ENCODE measurements at regions not wholly inside any gene's neighbourhood (a gene's known extent, or its start where the extent isn't known, plus 50 kb on each side); places are given as distances from the start of the nearest gene placed in this dataset.

- DNase-seq = no peak
- Mint-ChIP-seq H3K4me3 (no peak overlapping the region), H3K27ac (no peak overlapping the region), H3K4me1 (no peaks in the 10 kb centered on the region), H3K36me3 (no peaks in the 10 kb centered on the region), H3K27me3 (ENCODE audit: low read depth in 3 of 3) (peaks cover 0 to 2% (median 0%) of the 10 kb centered on the region in 3 donors), H3K9me3 (no peaks in the 10 kb centered on the region)
- Histone ChIP-seq H3K27me3 (ENCODE audit: control insufficient read depth in 2 of 2, insufficient read depth in 2 of 2, low read length in 2 of 2) (no peaks in the 10 kb centered on the region), H3K79me2 (ENCODE audit: insufficient read depth, low read length) (no peaks in the 10 kb centered on the region), H3K27ac (ENCODE audit: low read depth in 1 of 2, low read length in 2 of 2) (no peak overlapping the region), H3K4me2 (replicated peaks; ENCODE audit: extremely low read depth, low read length, poor library complexity, severe bottlenecking) (no peak overlapping the region), H4K20me1 (ENCODE audit: insufficient read depth, low read length) (no peaks in the 10 kb centered on the region), H3K9ac (ENCODE audit: insufficient read depth, low read length, poor library complexity, severe bottlenecking) (no peak overlapping the region), H3K9me3 (replicated peaks in 1 of 2; ENCODE audit: control insufficient read depth in 1 of 2, insufficient read depth in 1 of 2, low read length in 2 of 2) (no peaks in the 10 kb centered on the region), H2AFZ (ENCODE audit: insufficient read depth, low read depth, low read length, poor library complexity, severe bottlenecking) (no peak overlapping the region), H3K36me3 (replicated peaks in 1 of 2; ENCODE audit: control insufficient read depth in 1 of 2, insufficient read depth in 2 of 2, low read length in 2 of 2) (no peaks in the 10 kb centered on the region), H3K4me1 (ENCODE audit: control insufficient read depth in 1 of 2, insufficient read depth in 2 of 2, low read length in 2 of 2) (no peaks in the 10 kb centered on the region), H3K4me3 (replicated peaks in 1 of 3; ENCODE audit: low read depth in 2 of 3, low read length in 3 of 3) (no peak overlapping the region)
- intact Hi-C loops (cut with micrococcal nuclease) = no loop called here
- WGBS (ENCODE audit: insufficient coverage) = 88% methylated on average over 1 of the region's 1 CpG
- no peak for TF ChIP-seq CTCF (IDR thresholded peaks at IDR 0.05)
Observed at GRCh38 chr6:20008131-20008530, 171.0 kb downstream of the ID4 start.

GRCh38 chr6:20013066-20013861, 176.1 kb downstream of the ID4 start:
- peaks cover 0 to 4% (median 3%) of the 10 kb centered on the region in 3 donors for H3K27me3 Mint-ChIP-seq (ENCODE audit: low read depth in 3 of 3)
- intact Hi-C loops (cut with micrococcal nuclease) = no loop called here
- no peak overlapping the region for H3K27ac ChIP-seq (ENCODE audit: low read depth in 1 of 2, low read length in 2 of 2)
- no peak overlapping the region for H2AFZ ChIP-seq (ENCODE audit: insufficient read depth, low read depth, low read length, poor library complexity, severe bottlenecking)
- no peak for TF ChIP-seq CTCF (IDR thresholded peaks at IDR 0.05)
- H3K4me3 Mint-ChIP-seq = no peak overlapping the region
- no peak for DNase-seq
- H3K79me2 ChIP-seq (ENCODE audit: insufficient read depth, low read length) = no peaks in the 10 kb centered on the region
- H3K4me1 ChIP-seq (ENCODE audit: control insufficient read depth in 1 of 2, insufficient read depth in 2 of 2, low read length in 2 of 2) = no peaks in the 10 kb centered on the region
- H3K27ac Mint-ChIP-seq = peak overlapping the region in 1 of 7 donors; percentile 11
- H3K4me3 ChIP-seq (replicated peaks in 1 of 3; ENCODE audit: low read depth in 2 of 3, low read length in 3 of 3) = no peak overlapping the region
- no peaks in the 10 kb centered on the region for H3K36me3 ChIP-seq (replicated peaks in 1 of 2; ENCODE audit: control insufficient read depth in 1 of 2, insufficient read depth in 2 of 2, low read length in 2 of 2)
- no peak overlapping the region for H3K9ac ChIP-seq (ENCODE audit: insufficient read depth, low read length, poor library complexity, severe bottlenecking)
- H3K27me3 ChIP-seq (ENCODE audit: control insufficient read depth in 2 of 2, insufficient read depth in 2 of 2, low read length in 2 of 2) = peaks cover 0 to 3% of the 10 kb centered on the region in 2 donors
- no peaks in the 10 kb centered on the region for H3K9me3 ChIP-seq (replicated peaks in 1 of 2; ENCODE audit: control insufficient read depth in 1 of 2, insufficient read depth in 1 of 2, low read length in 2 of 2)
- H4K20me1 ChIP-seq (ENCODE audit: insufficient read depth, low read length) = no peaks in the 10 kb centered on the region
- no peak overlapping the region for H3K4me2 ChIP-seq (replicated peaks; ENCODE audit: extremely low read depth, low read length, poor library complexity, severe bottlenecking)
- H3K4me1 Mint-ChIP-seq = no peaks in the 10 kb centered on the region
- H3K36me3 Mint-ChIP-seq = no peaks in the 10 kb centered on the region
- WGBS (ENCODE audit: insufficient coverage) = 86% methylated on average over 6 of the region's 13 CpGs
- H3K9me3 Mint-ChIP-seq = no peaks in the 10 kb centered on the region

Data from CD14-positive monocyte (primary cell).